Lower leg skin (tissue), 4 donors: ENCODE measurements at regions not wholly inside any gene's neighbourhood (a gene's known extent, or its start where the extent isn't known, plus 50 kb on each side); places are given as distances from the start of the nearest gene placed in this dataset.

Experiments
- DNase-seq, 2 donors: peaks; one replicate each; pipeline ENCODE4 v3.0.0-alpha.2; 2019; ENCODE audit warnings: low spot score in 2 of 2
- H3K4me3 ChIP-seq: fragments of 200-600 bp; sonication (generic); 2 replicates; pipeline ENCODE4 v1.5.1; 2017; ENCODE audit warnings: mild to moderate bottlenecking, low read depth; ENCODE audit not compliant: poor library complexity, severe bottlenecking
- POLR2A ChIP-seq, 2 donors: fragments of 450-650 bp; IDR thresholded peaks; one replicate each; pipeline ENCODE4 v1.6.1; 2016 to 2017; ENCODE audit warnings: antibody characterized with exemption in 2 of 2, mild to moderate bottlenecking in 1 of 2, moderate library complexity in 1 of 2
- WGBS, 2 donors: methylation state at CpG; one replicate each; pipeline ENCODE4 v1.1.5; 2018; 5-methylcytosine and 5-hydroxymethylcytosine counted together
- intact Hi-C: fragments of 100-400 bp; cut with DNase I; formaldehyde crosslinking; loops from one replicate; pipeline ENCODE4 v1.15.0; 2023; ENCODE audit warnings: low total_unique reads
- TF ChIP-seq, protein P1 (sequence below), 3 donors: fragments of 450-650 bp; IDR thresholded peaks; one replicate each; pipeline ENCODE4 v1.5.1; 2016; ENCODE audit warnings: antibody characterized with exemption in 3 of 3, mild to moderate bottlenecking in 3 of 3, moderate library complexity in 2 of 3

DNA sequence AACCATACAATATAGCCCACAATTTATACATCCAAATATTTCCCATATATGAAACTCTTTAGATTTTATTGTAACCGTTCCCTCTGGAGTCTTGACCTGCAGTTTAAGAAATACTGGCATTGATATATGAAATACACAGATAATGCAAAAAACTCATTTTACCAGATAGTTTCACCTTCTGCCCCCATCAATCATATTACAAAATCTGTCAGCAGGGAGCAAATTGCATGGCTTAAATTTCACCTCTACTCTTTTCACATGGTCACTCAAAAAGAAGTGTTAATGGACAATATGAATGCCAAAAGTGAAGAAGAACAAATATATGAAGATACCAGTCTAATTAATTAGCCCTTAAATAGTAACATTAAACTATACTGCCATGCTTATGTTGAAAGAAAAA is 57.0 kb upstream of the TMEM106B start:
- no peak overlapping the region for H3K4me3 ChIP-seq
- no peak for DNase-seq
- intact Hi-C loops = no loop called here
- TF ChIP-seq POLR2A (IDR thresholded peaks at IDR 0.05) = no peak
- TF ChIP-seq, protein P1, sequence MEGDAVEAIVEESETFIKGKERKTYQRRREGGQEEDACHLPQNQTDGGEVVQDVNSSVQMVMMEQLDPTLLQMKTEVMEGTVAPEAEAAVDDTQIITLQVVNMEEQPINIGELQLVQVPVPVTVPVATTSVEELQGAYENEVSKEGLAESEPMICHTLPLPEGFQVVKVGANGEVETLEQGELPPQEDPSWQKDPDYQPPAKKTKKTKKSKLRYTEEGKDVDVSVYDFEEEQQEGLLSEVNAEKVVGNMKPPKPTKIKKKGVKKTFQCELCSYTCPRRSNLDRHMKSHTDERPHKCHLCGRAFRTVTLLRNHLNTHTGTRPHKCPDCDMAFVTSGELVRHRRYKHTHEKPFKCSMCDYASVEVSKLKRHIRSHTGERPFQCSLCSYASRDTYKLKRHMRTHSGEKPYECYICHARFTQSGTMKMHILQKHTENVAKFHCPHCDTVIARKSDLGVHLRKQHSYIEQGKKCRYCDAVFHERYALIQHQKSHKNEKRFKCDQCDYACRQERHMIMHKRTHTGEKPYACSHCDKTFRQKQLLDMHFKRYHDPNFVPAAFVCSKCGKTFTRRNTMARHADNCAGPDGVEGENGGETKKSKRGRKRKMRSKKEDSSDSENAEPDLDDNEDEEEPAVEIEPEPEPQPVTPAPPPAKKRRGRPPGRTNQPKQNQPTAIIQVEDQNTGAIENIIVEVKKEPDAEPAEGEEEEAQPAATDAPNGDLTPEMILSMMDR (IDR thresholded peaks at IDR 0.05) = no peak
- WGBS, 2 donors = 67 to 71% methylated on average over 1 of the region's 1 CpG

DNA sequence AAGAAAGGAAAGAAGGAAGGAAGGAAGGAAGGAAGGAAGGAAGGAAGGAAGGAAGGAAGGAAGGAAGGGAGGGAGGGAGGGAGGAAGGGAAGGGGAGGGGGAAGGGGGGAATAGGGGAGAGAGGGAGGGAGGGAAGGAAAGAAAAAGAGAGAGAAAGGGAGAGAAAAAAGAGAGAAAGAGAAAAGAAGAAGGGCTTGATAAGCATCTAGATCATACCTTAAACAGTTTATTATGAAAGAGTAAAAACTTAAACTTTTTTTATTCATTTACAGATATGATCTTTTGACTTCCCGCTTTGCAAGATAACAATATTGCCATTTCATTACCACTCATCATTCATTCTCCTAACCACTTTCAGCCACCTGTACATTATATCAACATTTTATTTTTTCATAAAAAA is 53.6 kb upstream of the TMEM106B start:
- WGBS, 2 donors = 88 to 91% methylated on average over 1 of the region's 1 CpG
- DNase-seq = no peak
- no peak for TF ChIP-seq POLR2A (IDR thresholded peaks at IDR 0.05)
- TF ChIP-seq, protein P1 (IDR thresholded peaks at IDR 0.05) = no peak
- H3K4me3 ChIP-seq = no peak overlapping the region
- intact Hi-C loops = no loop called here

GRCh38 chr7:12158334-12159060 is 52.6 kb upstream of the TMEM106B start:
- intact Hi-C loops = no loop called here
- H3K4me3 ChIP-seq = no peak overlapping the region
- 81 to 84% methylated on average over 6 of the region's 6 CpGs for WGBS, 2 donors
- DNase-seq = no peak
- TF ChIP-seq, protein P1 (IDR thresholded peaks at IDR 0.05) = no peak
- no peak for TF ChIP-seq POLR2A (IDR thresholded peaks at IDR 0.05)

- DNase-seq = no peak
- WGBS, 2 donors = 64 to 86% methylated on average over 2 of the region's 2 CpGs
- no peak for TF ChIP-seq POLR2A (IDR thresholded peaks at IDR 0.05)
- TF ChIP-seq, protein P1 (IDR thresholded peaks at IDR 0.05) = no peak
- no peak overlapping the region for H3K4me3 ChIP-seq
- intact Hi-C loops = no loop called here
Observed at GRCh38 chr7:12161146-12161545, 49.9 kb upstream of the TMEM106B start.
